H1 (cell line): ENCODE measurements at regions not wholly inside any gene's neighbourhood (a gene's known extent, or its start where the extent isn't known, plus 50 kb on each side); places are given as distances from the start of the nearest gene placed in this dataset.

Experiments
- CTCF ChIP-seq, 3 experiments: IDR thresholded peaks; 1 replicate in 2 of 3; 2 replicates in 1 of 3; pipeline versions ENCODE4 v1.5.1 to v1.6.1; 2011; ENCODE audit warnings: low read length in 3 of 3, mild to moderate bottlenecking in 3 of 3, inconsistent platforms in 2 of 3, low read depth in 1 of 3, moderate library complexity in 1 of 3; ENCODE audit not compliant: insufficient read depth in 1 of 3; ENCODE audit errors: control extremely low read depth in 1 of 3
- EP300 ChIP-seq, 2 experiments: IDR thresholded peaks; 1 replicate in 1 of 2; 2 replicates in 1 of 2; pipeline ENCODE4 v1.6.1; 2011 to 2012; ENCODE audit warnings: low read depth in 2 of 2, low read length in 2 of 2, mild to moderate bottlenecking in 2 of 2, borderline replicate concordance in 1 of 2, inconsistent platforms in 1 of 2, moderate library complexity in 1 of 2
- EZH2 ChIP-seq: fragments of 200-600 bp; sonication (generic); IDR thresholded peaks from 2 replicates; pipeline ENCODE4 v1.7.1; 2012; ENCODE audit warnings: low read depth, mild to moderate bottlenecking, moderate library complexity, low read length, inconsistent platforms; ENCODE audit not compliant: severe bottlenecking
- GABPA ChIP-seq: IDR thresholded peaks from 2 replicates; pipeline ENCODE4 v1.6.1; 2011; ENCODE audit warnings: mild to moderate bottlenecking, low read length, moderate library complexity, borderline replicate concordance; ENCODE audit not compliant: insufficient read depth
- KDM1A ChIP-seq: fragments of 200-600, 300-600 bp; sonication (generic); IDR thresholded peaks from 2 replicates; pipeline ENCODE4 v1.7.1; 2016; ENCODE audit warnings: mild to moderate bottlenecking, low read length, borderline replicate concordance
- POLR2A ChIP-seq, 2 experiments: IDR thresholded peaks; 1 replicate in 1 of 2; 2 replicates in 1 of 2; pipeline ENCODE4 v1.6.1; 2011; ENCODE audit warnings: low read depth in 2 of 2, low read length in 2 of 2, mild to moderate bottlenecking in 2 of 2; ENCODE audit errors: control extremely low read depth in 1 of 2
- RFX5 ChIP-seq: IDR thresholded peaks from 2 replicates; pipeline ENCODE4 v1.6.1; 2011; ENCODE audit warnings: low read depth, low read length, improper control_type of control experiment, borderline replicate concordance
- SIN3A ChIP-seq, 2 experiments: IDR thresholded peaks in 1 of 2; conservative IDR thresholded peaks in 1 of 2; 2 replicates each; pipeline ENCODE4 v1.6.1; 2011 to 2012; ENCODE audit warnings: low read length in 2 of 2, improper control_type of control experiment in 1 of 2, low read depth in 1 of 2, mild to moderate bottlenecking in 1 of 2
- SIX5 ChIP-seq: IDR thresholded peaks from 2 replicates; pipeline ENCODE4 v1.6.1; 2011; ENCODE audit warnings: mild to moderate bottlenecking, low read depth, low read length
- SUZ12 ChIP-seq: fragments of 200-600 bp; sonication (generic); IDR thresholded peaks from 2 replicates; pipeline ENCODE4 v1.6.1; 2012; ENCODE audit warnings: mild to moderate bottlenecking, inconsistent platforms, low read length, moderate library complexity, mixed read lengths
- ZNF274 ChIP-seq: IDR thresholded peaks from 2 replicates; pipeline ENCODE4 v1.7.0; 2012; ENCODE audit warnings: low read length, borderline replicate concordance; ENCODE audit errors: extremely low read depth
- TF ChIP-seq, protein P1 (sequence below): IDR thresholded peaks from 2 replicates; pipeline ENCODE4 v1.6.1; 2012; ENCODE audit warnings: inconsistent platforms
- TF ChIP-seq, protein P2 (sequence below): IDR thresholded peaks from 2 replicates; pipeline ENCODE4 v1.6.1; 2012; ENCODE audit warnings: inconsistent platforms

DNA sequence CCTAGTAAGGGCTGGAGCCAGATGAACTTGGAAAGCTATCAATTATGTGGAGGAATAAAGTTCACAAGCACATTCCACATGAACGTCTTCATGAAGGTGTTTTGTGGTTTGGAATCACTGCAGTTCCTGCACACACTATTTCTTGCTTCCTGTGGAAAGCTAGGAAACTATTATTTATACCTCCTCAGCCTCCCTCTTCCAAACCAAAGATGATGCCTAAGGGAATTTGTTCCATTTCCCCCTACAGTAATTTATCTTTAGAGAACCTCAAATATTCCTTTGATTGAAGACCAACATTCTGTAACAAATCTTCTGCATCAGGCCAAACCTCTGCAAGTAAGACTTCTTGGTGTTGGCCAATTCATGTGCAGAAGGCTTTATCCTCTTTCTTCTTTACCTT is 115.8 kb upstream of the ARHGAP20 start:
- no peak for TF ChIP-seq SIX5
- TF ChIP-seq, protein P1, sequence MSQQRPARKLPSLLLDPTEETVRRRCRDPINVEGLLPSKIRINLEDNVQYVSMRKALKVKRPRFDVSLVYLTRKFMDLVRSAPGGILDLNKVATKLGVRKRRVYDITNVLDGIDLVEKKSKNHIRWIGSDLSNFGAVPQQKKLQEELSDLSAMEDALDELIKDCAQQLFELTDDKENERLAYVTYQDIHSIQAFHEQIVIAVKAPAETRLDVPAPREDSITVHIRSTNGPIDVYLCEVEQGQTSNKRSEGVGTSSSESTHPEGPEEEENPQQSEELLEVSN = no peak
- TF ChIP-seq, protein P2, sequence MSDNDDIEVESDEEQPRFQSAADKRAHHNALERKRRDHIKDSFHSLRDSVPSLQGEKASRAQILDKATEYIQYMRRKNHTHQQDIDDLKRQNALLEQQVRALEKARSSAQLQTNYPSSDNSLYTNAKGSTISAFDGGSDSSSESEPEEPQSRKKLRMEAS = no peak
- no peak for TF ChIP-seq CTCF (IDR thresholded peaks at IDR 0.05; ENCODE audit: control extremely low read depth in 1 of 3, insufficient read depth in 1 of 3, low read depth in 1 of 3, low read length in 3 of 3)
- no peak for TF ChIP-seq KDM1A
- no peak for TF ChIP-seq ZNF274
- TF ChIP-seq POLR2A (IDR thresholded peaks at IDR 0.05; ENCODE audit: control extremely low read depth in 1 of 2, low read depth in 2 of 2, low read length in 2 of 2) = no peak
- TF ChIP-seq EP300 (IDR thresholded peaks at IDR 0.05; ENCODE audit: borderline replicate concordance in 1 of 2, low read depth in 2 of 2, low read length in 2 of 2) = no peak
- TF ChIP-seq RFX5 = no peak
- TF ChIP-seq SUZ12 = no peak
- no peak for TF ChIP-seq GABPA
- TF ChIP-seq EZH2 = no peak
- no peak for TF ChIP-seq SIN3A (conservative IDR thresholded peaks at IDR 0.05 in 1 of 2, IDR thresholded peaks at IDR 0.05 in 1 of 2; ENCODE audit: low read depth in 1 of 2, low read length in 2 of 2)
